ENCODE measurements at regions not wholly inside any gene's neighbourhood (a gene's known extent, or its start where the extent isn't known, plus 50 kb on each side); places are given as distances from the start of the nearest gene placed in this dataset.

DNA sequence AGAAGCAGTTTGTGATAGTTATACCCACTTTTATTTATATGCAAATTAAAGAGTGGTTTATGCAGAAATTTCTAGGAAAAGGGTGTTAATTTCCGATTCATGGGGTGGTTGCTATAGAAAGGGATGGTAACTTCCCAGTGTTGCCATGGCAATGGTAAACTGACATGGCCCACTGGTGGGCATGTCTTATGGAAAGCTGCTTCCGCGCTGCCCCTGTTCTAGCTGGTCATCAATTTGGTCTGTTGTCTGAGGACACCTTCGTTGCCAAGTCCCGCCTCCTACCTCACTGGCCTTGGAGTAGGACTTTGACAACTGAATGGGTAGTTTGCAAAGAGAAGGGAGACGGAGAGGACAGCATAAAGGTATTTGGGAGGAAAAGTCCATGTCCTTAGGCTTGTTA, 74.0 kb upstream of the SMIM23 start:
- no peak overlapping the region for H3K4ac ChIP-seq (ENCODE audit: low read depth, low read length)
- H3K14ac ChIP-seq (replicated peaks; ENCODE audit: low read depth, low read length) = no peak overlapping the region
- H4K20me1 ChIP-seq (ENCODE audit: insufficient read depth, low read length) = no peaks in the 10 kb centered on the region; the same call in 1 of the 2 replicates
- no peaks in the 10 kb centered on the region for H3K36me3 ChIP-seq (ENCODE audit: control insufficient read depth, insufficient read depth, low read length)
- ChIA-PET CTCF (interaction anchor here (0.8 kb wide), 1 partner anchor 13 kb away, joined by 3 read pairs; no protein-coding TSS in a partner anchor), POLR2A (ENCODE audit: unreplicated experiment) (no interaction called here)
- no peak overlapping the region for H3K23ac ChIP-seq (ENCODE audit: low read depth, low read length)
- H3K27me3 ChIP-seq (ENCODE audit: control insufficient read depth, insufficient read depth, low read length) = peaks cover 18% of the 10 kb centered on the region; the same call in 1 of the 2 replicates
- H3K4me2 ChIP-seq (ENCODE audit: low read depth, low read length) = no peak overlapping the region
- DNase-seq (no peak), ATAC-seq (ENCODE audit: low read depth) (no peak)
- BruUV-seq (replicated peaks) = no TSS peak
- no peak overlapping the region for H2BK15ac ChIP-seq (ENCODE audit: low read depth, low read length)
- no peak overlapping the region for H2BK5ac ChIP-seq (ENCODE audit: low read depth, low read length, poor library complexity, severe bottlenecking)
- no peak overlapping the region for H3K56ac ChIP-seq (ENCODE audit: extremely low read depth, insufficient read depth, low read length)
- H3K9me1 ChIP-seq (ENCODE audit: insufficient read depth, low read length) = no peaks in the 10 kb centered on the region
- no peak overlapping the region for H4K8ac ChIP-seq (ENCODE audit: low read depth in 2 of 2, low read length in 2 of 2)
- no peak overlapping the region for H3K4me3 ChIP-seq (ENCODE audit: insufficient read depth, low read depth, low read length)
- H3K9me3 ChIP-seq (ENCODE audit: control insufficient read depth, insufficient read depth, low read length) = no peaks in the 10 kb centered on the region; the same call in 1 of the 2 replicates
- in situ Hi-C loops (cut with MboI; ENCODE audit: low sequenced_read_pairs) (no loop called here), intact Hi-C loops (cut with micrococcal nuclease) (no loop called here), dilution Hi-C loops (cut with HindIII; ENCODE audit: low sequenced_read_pairs, unreplicated experiment) (no loop called here)
- no peaks in the 10 kb centered on the region for H3K4me1 ChIP-seq (ENCODE audit: control insufficient read depth, insufficient read depth, low read length)
- no peaks in the 10 kb centered on the region for H3K79me1 ChIP-seq (ENCODE audit: low read depth in 1 of 2, low read length in 2 of 2)
- no peak overlapping the region for H2AK5ac ChIP-seq (ENCODE audit: low read depth, low read length)
- no peak overlapping the region for H3K18ac ChIP-seq (ENCODE audit: low read depth, low read length)
- H4K91ac ChIP-seq (ENCODE audit: insufficient read depth, low read depth, low read length) = no peak overlapping the region
- no peak overlapping the region for H3K9ac ChIP-seq (ENCODE audit: low read depth, low read length)
- H4K5ac ChIP-seq (ENCODE audit: low read depth, low read length) = no peak overlapping the region
- H3K27ac ChIP-seq (ENCODE audit: insufficient read depth, low read length) = no peak overlapping the region
- H2AFZ ChIP-seq (replicated peaks; ENCODE audit: low read length, poor library complexity) = no peak overlapping the region
- WGBS, 2 experiments (ENCODE audit: extremely low coverage in 2 of 2, insufficient read length in 1 of 2) = no CpG with 5 or more reads among the region's 6 CpGs
- TF ChIP-seq, protein P1, sequence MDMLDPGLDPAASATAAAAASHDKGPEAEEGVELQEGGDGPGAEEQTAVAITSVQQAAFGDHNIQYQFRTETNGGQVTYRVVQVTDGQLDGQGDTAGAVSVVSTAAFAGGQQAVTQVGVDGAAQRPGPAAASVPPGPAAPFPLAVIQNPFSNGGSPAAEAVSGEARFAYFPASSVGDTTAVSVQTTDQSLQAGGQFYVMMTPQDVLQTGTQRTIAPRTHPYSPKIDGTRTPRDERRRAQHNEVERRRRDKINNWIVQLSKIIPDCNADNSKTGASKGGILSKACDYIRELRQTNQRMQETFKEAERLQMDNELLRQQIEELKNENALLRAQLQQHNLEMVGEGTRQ (IDR thresholded peaks at IDR 0.05; ENCODE audit: low read depth, low read length) = no peak
- no peak for TF ChIP-seq CEBPB (IDR thresholded peaks at IDR 0.05; ENCODE audit: low read depth, low read length)
- TF ChIP-seq RCOR1 (IDR thresholded peaks at IDR 0.05; ENCODE audit: insufficient replicate concordance, low read length) = no peak
- TF ChIP-seq MAZ (IDR thresholded peaks at IDR 0.05; ENCODE audit: borderline replicate concordance, low read depth, low read length) = no peak
- no peak for TF ChIP-seq CHD1 (IDR thresholded peaks at IDR 0.05; ENCODE audit: low read depth, low read length)
- no peak for TF ChIP-seq FOS (IDR thresholded peaks at IDR 0.05; ENCODE audit: low read depth, low read length)
- no peak for TF ChIP-seq NFE2L2 (IDR thresholded peaks at IDR 0.05; ENCODE audit: low read depth, low read length)
- no peak for TF ChIP-seq BHLHE40 (IDR thresholded peaks at IDR 0.05; ENCODE audit: low read depth, low read length)
- TF ChIP-seq MXI1 (IDR thresholded peaks at IDR 0.05; ENCODE audit: borderline replicate concordance, low read depth, low read length) = no peak
- TF ChIP-seq POLR2A (IDR thresholded peaks at IDR 0.05; ENCODE audit: low read depth, low read length) = no peak
- TF ChIP-seq RFX5 (IDR thresholded peaks at IDR 0.05; ENCODE audit: low read depth, low read length) = no peak
- TF ChIP-seq, protein P2, sequence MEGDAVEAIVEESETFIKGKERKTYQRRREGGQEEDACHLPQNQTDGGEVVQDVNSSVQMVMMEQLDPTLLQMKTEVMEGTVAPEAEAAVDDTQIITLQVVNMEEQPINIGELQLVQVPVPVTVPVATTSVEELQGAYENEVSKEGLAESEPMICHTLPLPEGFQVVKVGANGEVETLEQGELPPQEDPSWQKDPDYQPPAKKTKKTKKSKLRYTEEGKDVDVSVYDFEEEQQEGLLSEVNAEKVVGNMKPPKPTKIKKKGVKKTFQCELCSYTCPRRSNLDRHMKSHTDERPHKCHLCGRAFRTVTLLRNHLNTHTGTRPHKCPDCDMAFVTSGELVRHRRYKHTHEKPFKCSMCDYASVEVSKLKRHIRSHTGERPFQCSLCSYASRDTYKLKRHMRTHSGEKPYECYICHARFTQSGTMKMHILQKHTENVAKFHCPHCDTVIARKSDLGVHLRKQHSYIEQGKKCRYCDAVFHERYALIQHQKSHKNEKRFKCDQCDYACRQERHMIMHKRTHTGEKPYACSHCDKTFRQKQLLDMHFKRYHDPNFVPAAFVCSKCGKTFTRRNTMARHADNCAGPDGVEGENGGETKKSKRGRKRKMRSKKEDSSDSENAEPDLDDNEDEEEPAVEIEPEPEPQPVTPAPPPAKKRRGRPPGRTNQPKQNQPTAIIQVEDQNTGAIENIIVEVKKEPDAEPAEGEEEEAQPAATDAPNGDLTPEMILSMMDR (conservative IDR thresholded peaks at IDR 0.05; ENCODE audit: low read depth, low read length) = no peak
- TF ChIP-seq RAD21 (IDR thresholded peaks at IDR 0.05; ENCODE audit: low read length) = no peak
- no peak for TF ChIP-seq SMC3 (IDR thresholded peaks at IDR 0.05; ENCODE audit: low read depth, low read length)
- H2AK9ac ChIP-seq (replicated peaks; ENCODE audit: low read depth, low read length, poor library complexity) = no peak overlapping the region
- no peak overlapping the region for H2BK120ac ChIP-seq (ENCODE audit: low read depth, low read length)
- H2BK20ac ChIP-seq (ENCODE audit: low read depth, low read length) = no peak overlapping the region
